ENCODE measurements at regions not wholly inside any gene's neighbourhood (a gene's known extent, or its start where the extent isn't known, plus 50 kb on each side); places are given as distances from the start of the nearest gene placed in this dataset.
"Not testable (repeated sequence)": the region's sequence is repeated elsewhere in the genome, so short reads cannot be mapped to it uniquely, and the experiment has no call there.

DNA sequence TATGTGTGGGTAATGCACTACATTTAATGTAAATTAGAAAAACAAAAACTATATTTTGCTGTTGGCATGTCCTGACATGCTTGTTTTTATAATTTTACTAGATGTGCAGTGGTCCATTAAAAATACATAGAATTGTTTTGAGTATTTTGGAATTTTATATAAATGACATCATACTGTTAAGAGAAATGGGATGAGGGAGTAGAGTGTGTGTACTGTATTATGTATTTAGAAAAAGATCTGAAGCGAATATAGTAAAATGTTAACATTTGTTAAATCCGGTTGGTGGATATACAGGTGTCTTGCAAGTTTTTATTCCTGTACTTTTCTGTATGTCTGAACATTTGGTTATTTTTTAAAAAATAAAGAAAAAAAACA, 288.4 kb upstream of the SATB1 start:
- FAIRE-seq: no peak
- DNase-seq (ENCODE audit: extremely low spot score, insufficient read length, low read depth): no peak

DNA sequence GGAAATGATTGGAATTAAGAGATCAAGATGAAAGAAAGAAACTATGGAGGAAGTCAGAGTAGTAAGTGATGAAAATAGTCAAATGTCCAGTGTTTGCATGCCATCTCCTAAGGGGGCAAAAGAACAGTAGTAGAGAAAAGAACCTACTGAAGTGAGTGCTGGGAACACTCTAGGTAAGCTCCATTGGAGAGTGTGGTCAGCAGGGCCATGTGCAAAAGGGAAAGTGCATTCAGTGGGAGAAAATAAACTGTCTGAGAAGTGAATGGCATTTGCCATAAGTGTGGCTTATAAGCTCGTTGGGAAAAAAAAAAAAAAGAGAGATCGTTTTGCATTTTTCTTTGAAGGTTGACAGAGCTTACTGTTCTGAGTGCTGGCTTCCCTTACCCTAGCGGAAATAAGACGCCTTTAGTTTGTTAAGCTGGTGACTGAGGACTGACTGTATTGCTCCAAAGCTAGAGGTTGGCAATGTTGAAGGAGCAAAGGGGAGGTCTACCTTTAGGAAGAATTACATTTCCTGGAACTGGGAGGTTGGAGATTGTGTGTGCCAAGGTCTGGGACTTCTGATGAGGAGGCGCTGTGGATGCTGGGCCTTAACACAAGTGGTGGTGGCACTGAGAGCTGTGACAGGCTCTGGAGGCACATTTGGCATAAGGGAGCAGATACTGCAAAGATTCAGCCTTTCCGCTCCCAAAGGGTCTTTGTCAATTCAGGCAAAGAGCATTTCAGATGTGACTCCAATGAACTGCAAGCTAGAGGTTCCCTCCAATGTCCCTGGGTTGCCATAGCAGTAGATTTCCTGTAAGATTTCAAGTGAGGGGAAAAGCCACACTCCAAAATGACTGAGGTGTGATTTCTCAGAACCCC, 287.8 kb upstream of the SATB1 start:
- no peak for FAIRE-seq
- no peak for DNase-seq (ENCODE audit: extremely low spot score, insufficient read length, low read depth)

GRCh38 chr3:18704326-18704725, 279.2 kb upstream of the SATB1 start:
- DNase-seq (ENCODE audit: extremely low spot score, insufficient read length, low read depth): no peak
- no peak for FAIRE-seq

DNA sequence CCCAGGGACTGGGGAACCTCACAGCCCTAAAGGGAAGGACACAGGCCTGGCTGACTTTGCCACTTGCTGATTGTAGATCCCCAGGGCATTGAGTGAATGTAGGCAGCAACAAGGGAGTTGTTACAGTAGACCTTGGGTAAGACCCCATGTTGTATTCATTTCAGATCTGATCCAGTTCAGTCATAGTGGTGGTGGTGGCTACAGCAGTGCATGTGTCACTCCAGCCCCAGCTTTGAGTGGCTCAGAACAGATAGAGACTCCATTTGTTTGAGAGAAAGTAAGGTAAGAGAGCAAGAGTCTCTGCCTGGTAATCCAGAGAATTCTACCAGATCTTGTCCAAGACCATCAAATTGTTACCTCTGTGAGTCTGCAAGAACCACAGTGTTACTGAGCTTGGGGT, 278.7 kb upstream of the SATB1 start:
- FAIRE-seq (no peak), DNase-seq (ENCODE audit: extremely low spot score, insufficient read length, low read depth) (no peak)

- not testable (repeated sequence) for DNase-seq (ENCODE audit: extremely low spot score, insufficient read length, low read depth); FAIRE-seq
Measured at GRCh38 chr3:18693588-18694329, 268.6 kb upstream of the SATB1 start.

GRCh38 chr3:18687286-18687685, 262.1 kb upstream of the SATB1 start:
- FAIRE-seq (no peak), DNase-seq (ENCODE audit: extremely low spot score, insufficient read length, low read depth) (no peak)

DNA sequence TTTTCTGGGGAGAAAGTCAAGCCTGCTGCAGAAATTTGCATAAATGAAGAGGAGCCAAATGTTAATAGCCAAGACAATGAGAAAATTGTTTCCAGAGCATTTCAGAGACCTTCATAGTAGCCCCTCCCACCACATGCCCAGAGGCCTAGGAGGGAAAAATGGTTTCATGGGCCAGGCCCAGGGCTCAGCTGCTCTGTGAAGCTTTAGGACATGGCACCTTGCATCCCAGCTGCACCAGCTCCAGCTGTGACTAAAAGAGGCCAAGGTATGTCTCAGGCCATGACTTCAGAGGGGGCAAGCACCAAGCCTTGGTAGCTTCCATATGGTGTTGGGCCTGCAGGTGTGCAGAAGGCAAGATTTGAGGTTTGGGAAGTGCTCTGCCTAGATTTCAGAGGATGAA, 258.8 kb upstream of the SATB1 start:
- FAIRE-seq: no peak
- DNase-seq (ENCODE audit: extremely low spot score, insufficient read length, low read depth): no peak

DNA sequence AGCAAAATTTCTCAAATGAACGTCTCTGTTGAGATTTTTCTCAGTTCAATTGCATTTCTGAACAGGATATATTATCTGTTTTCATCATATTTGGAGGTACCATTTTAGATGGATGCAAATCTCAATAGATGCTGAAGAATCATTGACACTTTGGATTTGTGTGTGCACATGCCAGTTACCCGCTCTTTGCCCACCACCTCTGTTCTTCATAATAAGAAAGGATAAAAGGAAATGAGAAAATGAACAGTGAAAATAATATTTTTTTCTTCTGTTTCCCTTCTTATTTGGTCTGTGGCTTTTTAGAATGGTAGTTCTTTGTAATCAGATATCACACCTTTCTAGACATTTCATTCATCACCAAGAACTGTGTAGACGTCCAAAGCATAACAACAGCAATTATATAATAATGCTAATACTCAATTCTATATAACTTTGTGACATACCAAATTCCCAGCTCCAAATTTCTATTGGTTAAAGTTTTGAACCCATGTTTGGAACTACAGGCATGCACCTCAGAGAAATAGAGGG, 256.7 kb upstream of the SATB1 start:
- no peak for DNase-seq (ENCODE audit: extremely low spot score, insufficient read length, low read depth)
- FAIRE-seq: no peak

- FAIRE-seq (no peak), DNase-seq (ENCODE audit: extremely low spot score, insufficient read length, low read depth) (no peak)
Measured at GRCh38 chr3:18680758-18681157, 255.6 kb upstream of the SATB1 start.

DNA sequence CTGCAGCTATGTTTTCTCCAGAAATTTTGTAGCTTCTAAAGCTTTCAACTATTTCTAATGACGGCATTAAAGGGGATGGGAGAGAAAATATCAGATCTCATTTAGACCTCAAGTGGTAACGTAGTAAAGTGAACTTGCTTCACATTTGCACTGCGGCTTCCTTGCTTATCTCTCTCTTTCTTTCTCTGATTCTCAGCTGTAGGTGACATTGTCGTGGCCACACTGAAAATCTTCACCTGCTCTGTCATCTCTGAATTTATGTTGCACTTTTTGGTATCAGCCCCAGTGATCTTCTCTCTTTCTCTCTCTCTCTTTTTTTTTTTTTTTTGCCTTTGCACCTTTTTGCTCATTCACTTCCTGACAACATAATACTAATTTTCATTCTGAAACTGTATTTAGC, 254.1 kb upstream of the SATB1 start:
- FAIRE-seq (no peak), DNase-seq (ENCODE audit: extremely low spot score, insufficient read length, low read depth) (no peak)

GRCh38 chr3:18675197-18675596, 250.1 kb upstream of the SATB1 start:
- FAIRE-seq (no peak), DNase-seq (ENCODE audit: extremely low spot score, insufficient read length, low read depth) (no peak)

DNA sequence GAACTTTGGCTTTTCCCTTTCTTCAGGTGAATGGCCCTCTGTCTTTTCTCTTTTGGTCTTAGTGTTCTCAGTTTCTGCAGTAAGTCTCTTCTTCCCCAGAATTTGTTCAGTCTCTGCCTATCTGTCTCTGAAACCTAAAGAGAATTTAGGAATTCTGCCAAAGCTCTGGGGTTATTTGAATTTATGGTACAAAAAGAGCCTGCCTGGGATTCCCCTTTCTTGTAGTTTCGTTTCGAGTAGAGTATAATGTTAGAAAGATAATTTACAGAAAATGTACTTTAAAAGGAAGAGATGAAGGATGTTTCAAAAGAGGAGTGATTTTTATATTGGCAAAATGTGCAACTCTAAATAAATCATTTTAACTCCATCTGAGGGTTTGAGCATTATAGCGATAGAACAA, 247.4 kb upstream of the SATB1 start:
- DNase-seq (ENCODE audit: extremely low spot score, insufficient read length, low read depth): no peak
- FAIRE-seq: no peak

- FAIRE-seq: no peak
Measured at GRCh38 chr3:18670759-18671158, 245.6 kb upstream of the SATB1 start.

GRCh38 chr3:18669374-18669773, 244.2 kb upstream of the SATB1 start:
- FAIRE-seq (no peak), DNase-seq (ENCODE audit: extremely low spot score, insufficient read length, low read depth) (no peak)

More at GRCh38 chr3:18670759-18671158, 245.6 kb upstream of the SATB1 start:
- no peak for DNase-seq (ENCODE audit: extremely low spot score, insufficient read length, low read depth)

GRCh38 chr3:18667552-18667951, 242.4 kb upstream of the SATB1 start:
- FAIRE-seq (no peak), DNase-seq (ENCODE audit: extremely low spot score, insufficient read length, low read depth) (no peak)

- DNase-seq (ENCODE audit: extremely low spot score, insufficient read length, low read depth): no peak
- no peak for FAIRE-seq
Measured at GRCh38 chr3:18666655-18667054, 241.5 kb upstream of the SATB1 start.

GRCh38 chr3:18660059-18660458, 234.9 kb upstream of the SATB1 start:
- no peak for FAIRE-seq
- DNase-seq (ENCODE audit: extremely low spot score, insufficient read length, low read depth): no peak

- DNase-seq (ENCODE audit: extremely low spot score, insufficient read length, low read depth): no peak
- FAIRE-seq: no peak
Measured at GRCh38 chr3:18657858-18658820, 233.0 kb upstream of the SATB1 start.

DNA sequence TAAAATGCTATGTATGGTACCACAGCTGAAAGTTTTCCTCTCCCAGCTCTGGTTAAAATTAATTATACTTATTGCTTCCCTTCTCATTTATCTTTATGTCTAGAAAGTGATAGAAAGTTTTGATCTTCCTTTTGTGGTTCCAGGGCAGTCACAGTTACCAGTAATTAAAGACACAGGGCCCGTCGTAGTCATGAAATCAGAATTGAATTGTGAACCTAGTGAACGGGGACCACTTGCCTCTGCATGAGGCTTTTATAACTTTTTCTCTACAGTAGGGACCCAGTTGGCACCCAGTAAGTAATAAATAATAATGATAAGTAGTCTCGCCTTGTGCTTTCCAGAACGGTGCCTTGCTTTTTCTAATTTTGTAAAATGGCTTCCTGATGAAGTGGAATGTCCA, 231.7 kb upstream of the SATB1 start:
- DNase-seq (ENCODE audit: extremely low spot score, insufficient read length, low read depth) (no peak), FAIRE-seq (no peak)

DNA sequence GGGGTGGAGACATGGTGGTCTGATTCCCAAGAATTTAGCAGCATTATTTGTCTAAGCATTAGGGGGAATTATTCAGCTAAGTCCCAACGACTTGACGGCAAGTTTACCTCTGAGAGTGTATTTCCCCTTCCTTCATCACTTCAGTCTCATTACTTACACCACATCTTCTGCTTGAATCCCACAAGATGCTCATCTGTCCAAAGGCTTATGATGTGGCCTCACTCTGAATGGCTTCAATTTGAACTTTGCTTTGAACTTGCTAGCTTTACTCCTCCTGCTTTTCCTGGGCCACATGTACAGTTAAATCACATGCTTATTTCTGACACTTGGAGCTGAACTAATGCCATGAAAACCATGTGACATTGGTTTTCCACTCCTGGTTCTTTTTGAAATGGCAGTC, 231.3 kb upstream of the SATB1 start:
- FAIRE-seq: no peak
- DNase-seq (ENCODE audit: extremely low spot score, insufficient read length, low read depth): no peak

Data from GM18507 (cell line).